Erythroblast (primary cell): ENCODE measurements at regions not wholly inside any gene's neighbourhood (a gene's known extent, or its start where the extent isn't known, plus 50 kb on each side); places are given as distances from the start of the nearest gene placed in this dataset.

ENCODE experiments used
- GATA1 ChIP-seq: IDR thresholded peaks from 2 replicates; pipeline ENCODE4 v1.6.1; 2011; ENCODE audit warnings: low read depth, mild to moderate bottlenecking, control low read depth, low read length, moderate library complexity
- POLR2A ChIP-seq: IDR thresholded peaks from 2 replicates; pipeline ENCODE4 v1.6.1; 2011; ENCODE audit warnings: mild to moderate bottlenecking, low read length

DNA sequence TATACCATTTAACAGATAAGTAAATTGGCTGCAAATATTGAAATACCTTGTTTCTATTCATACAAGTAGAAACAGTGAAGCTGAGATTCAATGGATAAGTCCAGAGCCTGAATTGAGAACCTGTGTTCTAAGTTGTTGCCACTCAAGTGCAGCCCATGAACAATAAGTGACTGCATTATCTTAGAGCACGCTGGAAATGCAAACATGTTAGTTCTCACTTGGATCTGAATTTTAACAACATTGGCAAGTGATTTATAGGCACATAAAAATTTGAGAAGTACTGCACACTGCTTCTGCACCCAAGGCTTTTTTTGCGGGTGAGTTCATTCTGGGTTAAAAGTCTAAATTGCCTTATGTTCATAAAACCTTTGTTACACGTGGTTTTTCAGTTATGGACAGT, 484.3 kb downstream of the NAV3 start:
- TF ChIP-seq POLR2A (no peak), GATA1 (no peak)
